NCI-H524 treated with DMSO at 0.1 percent for 48 hours (cell line): ENCODE measurements at regions not wholly inside any gene's neighbourhood (a gene's known extent, or its start where the extent isn't known, plus 50 kb on each side); places are given as distances from the start of the nearest gene placed in this dataset.

Experiments used
- DNase-seq: peaks from one replicate; lab custom pipeline; 2025; lab: John Stamatoyannopoulos, UW

DNA sequence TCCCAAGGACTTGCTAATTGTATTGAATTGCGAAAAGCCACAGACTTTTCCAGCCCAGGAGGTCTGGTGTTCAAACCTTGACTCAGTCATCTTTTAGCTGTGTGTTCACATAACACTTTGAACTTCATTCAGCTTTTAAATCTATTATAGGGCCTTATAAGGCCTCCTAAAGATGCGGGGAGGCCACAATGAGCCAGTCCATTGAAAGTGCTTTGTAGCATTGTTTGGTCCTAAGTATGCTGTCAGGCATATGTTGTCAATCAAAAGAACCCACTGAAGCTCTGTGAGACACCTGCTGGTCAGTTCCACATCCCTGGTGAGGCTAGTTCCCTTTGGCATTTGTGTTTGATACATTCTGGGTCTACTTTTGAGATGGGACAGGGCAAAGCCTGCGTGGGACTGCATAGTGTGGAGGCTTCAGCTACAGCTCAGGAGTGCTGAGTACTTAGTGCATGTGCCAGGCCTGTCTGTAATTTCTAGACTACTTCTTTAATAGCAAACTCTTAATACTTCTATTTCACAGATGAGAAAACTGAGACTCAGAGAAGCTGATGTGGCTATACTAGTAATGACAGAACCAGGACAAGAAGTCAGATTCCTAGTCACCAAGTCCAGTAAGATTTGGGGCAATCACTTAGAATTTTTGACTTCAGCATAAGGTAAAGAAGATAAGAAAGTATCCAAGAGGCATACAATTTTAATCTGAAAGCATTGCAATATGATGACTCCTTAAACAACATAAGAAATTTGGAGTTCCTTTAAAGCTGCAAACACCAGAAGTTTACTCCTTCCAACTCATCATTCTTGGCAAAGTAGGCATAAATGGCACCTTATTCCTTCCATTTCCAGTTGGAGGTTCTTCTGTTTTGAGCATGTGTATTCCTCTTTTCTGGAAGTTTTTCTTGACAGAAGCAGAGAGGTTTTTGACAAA lies 213.0 kb downstream of the PDCD6IP start:
- no peak for DNase-seq

DNA sequence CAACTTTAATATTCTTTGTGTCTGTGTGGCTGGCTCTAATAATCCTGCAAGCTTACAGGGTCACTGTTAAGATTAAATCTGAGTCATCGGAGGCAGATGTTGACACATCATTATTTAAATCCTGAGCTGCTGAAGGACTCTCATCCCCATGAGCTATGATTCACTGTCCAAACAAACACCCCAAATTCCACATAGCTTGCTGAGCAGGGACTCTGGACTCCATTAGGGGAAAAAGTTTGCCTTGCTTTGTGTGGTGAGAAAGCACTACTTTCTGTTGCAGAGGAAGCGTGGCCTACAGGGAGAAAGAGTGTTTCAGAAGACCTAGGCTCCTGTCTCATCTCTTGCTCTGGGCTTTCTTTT lies 213.7 kb downstream of the PDCD6IP start:
- peak; percentile 30 for DNase-seq

DNA sequence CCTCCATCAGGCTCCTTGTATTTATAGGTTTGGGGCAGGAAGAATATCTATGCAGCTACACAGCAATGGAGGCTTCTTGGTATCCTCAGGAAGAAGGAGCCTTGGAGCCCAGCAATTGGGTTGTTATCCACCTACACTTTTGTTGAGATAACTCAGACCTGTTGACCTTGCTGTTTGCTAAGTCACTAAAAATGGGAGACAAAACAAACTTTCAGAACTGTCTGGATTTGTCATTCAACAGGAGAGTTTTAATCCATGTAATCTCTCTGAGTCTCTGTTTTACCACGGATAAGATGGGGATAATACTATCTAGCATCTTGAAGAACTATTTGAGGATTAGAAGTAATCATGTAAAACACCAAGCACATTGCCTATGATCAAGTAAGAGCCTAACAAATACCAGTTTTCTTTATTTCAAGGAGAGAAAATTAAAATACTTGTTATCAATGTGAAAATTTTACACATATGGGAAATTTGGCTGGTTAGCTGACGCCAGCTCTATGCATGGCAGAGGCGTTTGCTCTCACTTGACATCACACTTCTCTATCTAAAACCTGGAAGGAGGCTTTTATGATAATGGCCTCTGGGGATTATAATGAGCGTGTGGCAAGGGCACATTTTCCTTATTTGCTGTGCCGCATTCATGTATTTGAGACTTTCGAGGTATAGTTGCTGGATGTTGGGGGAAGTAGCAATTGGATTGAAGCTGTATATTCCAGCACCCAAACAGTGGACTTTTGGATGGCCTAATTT lies 215.6 kb downstream of the PDCD6IP start:
- DNase-seq: peak; percentile 23

DNA sequence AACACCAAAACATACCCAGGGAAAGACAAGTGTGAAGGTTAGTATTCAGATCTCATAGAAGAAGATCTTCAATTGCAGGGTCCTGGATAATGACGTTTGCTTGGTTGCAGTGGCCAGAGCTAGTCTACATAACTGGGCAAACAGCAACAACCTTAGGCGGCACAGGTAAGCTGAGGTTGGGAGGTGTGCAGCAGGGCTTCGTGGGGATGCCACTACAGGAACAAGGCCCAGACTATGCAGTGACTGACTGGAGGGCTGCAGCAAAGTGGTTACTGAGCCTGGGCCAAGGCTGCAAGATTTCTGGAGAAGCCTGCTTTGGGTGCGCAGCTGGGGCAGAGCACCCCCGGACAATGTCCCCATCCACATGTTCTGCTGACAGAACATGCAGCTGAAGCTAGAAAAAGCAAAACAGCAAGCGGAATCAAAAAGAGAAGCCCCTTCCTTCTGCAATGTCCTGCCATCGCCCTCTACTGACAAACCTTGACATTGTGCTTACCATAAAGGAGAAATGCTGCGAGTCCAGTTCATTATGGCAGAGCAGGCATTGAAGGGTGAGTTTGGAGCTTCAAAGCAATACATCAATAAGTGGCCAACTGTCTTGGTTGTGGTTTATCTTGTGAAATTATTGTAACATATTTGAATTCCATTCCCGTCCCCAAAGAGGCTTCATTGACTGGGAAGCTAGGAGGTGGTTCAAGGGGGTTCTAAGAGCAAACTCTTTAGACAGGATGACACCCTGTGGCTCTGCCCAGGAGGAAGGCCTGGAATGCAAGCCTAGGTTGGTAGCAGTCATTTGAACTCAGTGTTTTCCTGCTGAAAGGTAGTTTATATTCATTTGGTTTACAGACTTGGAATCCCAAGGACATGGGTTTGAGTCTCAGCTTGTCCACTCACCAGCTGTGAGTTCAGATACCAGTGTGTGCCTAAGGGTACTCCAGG lies 217.0 kb downstream of the PDCD6IP start:
- DNase-seq: no peak

DNA sequence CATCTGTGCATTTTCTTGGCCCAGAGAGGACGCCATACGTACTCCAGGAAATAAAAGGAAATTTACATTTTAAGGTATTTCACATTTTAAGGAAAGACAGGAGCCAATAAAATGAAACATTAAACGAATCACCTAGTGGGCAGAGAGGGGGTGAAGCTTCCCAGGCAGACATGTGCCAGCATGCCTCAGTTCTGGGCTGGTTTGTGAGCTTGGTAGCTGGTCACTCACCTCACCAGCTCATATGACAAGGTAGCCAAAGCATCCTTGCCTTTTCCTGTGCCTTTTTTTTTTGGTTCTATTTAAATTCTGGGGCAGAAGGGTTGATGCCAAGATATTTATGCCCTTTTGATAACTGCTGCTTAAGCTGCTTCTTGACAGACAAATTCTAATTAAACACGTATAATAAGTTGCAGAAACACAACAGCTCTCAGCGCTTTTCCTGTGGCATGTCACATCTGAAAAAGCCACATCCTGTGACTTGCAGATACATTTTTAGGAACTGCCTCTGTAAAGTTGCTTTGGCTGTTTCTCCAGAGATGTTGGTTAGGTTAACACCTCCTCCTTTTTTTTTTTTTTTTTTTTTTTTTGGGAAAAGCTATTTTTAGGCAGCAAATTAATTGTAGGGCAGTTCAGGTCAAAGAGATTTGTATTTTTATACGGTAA lies 218.6 kb downstream of the PDCD6IP start:
- no peak for DNase-seq

GRCh38 chr3:34017757-34018156 lies 219.3 kb downstream of the PDCD6IP start:
- DNase-seq: no peak

DNA sequence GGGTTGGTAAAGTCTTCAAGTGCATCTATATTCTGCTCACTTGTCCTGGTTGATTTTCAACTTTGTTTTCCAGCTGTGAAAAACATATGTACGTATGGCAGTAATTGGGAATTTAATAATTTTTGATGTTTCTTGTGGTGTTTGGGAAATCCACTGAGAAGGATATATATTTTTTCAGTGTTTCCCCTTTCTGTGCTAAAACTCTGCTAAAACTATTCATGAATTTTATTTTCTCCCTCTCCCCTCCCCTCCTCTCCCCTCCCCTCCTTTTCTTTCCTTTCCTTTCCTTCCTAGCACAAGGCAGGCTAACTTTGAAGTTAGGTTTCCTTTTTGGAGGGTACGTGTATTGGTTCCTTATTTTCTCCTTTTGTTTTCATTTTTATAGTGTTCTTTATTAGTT lies 220.7 kb downstream of the PDCD6IP start:
- DNase-seq: no peak

DNA sequence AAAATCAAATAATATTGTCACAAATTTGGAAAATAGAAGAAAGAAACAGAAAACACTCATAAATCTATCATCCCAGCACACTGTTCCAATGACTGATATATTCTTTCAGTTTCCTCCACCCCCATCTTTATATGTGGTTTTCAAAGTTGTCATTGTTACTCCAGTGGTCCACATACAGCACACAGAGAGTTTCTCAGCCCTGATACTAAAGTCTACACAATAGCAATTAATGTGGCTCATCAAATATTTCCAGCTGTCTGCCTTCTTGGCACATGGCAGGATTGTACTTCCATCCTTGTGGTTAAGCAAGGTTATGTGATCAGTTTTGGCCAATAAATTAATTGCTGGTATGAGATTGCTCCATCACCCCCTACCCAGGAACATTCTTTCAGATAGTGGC lies 221.7 kb downstream of the PDCD6IP start:
- DNase-seq: no peak

GRCh38 chr3:34020726-34021680 lies 222.6 kb downstream of the PDCD6IP start:
- DNase-seq: peak; percentile 42

DNA sequence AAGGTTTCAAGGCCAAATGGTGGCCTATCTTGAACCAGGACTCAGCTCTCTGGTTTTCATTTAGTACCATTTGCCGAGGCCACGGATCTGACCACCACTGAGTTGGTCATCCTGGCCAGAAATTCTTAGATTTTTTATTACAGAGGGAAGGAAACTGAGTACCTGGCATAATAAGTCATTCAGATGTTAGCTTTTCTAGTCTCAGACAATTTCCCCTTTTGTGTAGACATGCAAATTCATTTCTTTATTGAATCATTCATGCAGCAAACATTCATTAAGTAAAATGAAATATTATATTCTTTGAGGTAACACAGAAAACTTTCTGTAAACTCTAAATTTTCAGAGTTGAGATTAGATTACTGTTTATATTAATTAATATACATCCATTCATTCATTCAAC lies 223.7 kb downstream of the PDCD6IP start:
- DNase-seq: no peak

- no peak for DNase-seq
Measured at GRCh38 chr3:34024447-34025240, 226.2 kb downstream of the PDCD6IP start.

GRCh38 chr3:34033839-34034238 lies 235.4 kb downstream of the PDCD6IP start:
- no peak for DNase-seq

DNA sequence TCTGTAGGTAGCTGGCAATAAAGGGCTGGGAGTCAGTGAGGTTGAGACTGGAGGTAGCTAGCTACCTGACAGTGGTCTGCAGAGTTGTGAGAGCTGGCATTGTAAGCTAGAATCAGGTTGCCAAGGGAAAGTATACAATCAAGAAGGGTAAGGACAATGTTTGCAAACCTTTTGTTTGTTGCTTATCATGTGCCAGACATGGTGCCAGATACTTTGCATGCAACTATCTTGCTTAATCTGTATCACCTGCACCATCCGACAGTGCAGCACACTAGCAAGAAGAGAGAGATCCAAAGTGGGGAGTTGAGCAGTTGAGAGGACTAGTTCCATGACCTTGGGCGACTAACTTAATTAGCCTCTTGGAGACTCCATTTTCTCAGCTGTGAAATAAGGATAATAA lies 236.4 kb downstream of the PDCD6IP start:
- DNase-seq: no peak

GRCh38 chr3:34035775-34036174 lies 237.3 kb downstream of the PDCD6IP start:
- no peak for DNase-seq

GRCh38 chr3:34037260-34037659 lies 238.8 kb downstream of the PDCD6IP start:
- DNase-seq: no peak

GRCh38 chr3:34038131-34038530 lies 239.7 kb downstream of the PDCD6IP start:
- no peak for DNase-seq

GRCh38 chr3:34046154-34046553 lies 247.7 kb downstream of the PDCD6IP start:
- no peak for DNase-seq

- DNase-seq: no peak
Measured at GRCh38 chr3:34053626-34054025, 255.2 kb downstream of the PDCD6IP start.

GRCh38 chr3:34056181-34056910 lies 257.9 kb downstream of the PDCD6IP start:
- no peak for DNase-seq
